CD4-positive, alpha-beta memory T cell (primary cell): ENCODE measurements at regions not wholly inside any gene's neighbourhood (a gene's known extent, or its start where the extent isn't known, plus 50 kb on each side); places are given as distances from the start of the nearest gene placed in this dataset.
"Not testable (repeated sequence)": the region's sequence is repeated elsewhere in the genome, so short reads cannot be mapped to it uniquely, and the experiment has no call there.

ENCODE experiments used
- CTCF ChIA-PET: fragments of 350-600 bp; sonication (Branson Sonifier 250); formaldehyde crosslinking; loops from one replicate; lab custom pipeline; 2021; ENCODE audit warnings: inconsistent platforms; ENCODE audit not compliant: partially characterized antibody; lab: Charles Lee
- POLR2A ChIA-PET: fragments of 350-600 bp; sonication (Branson Sonifier 250); formaldehyde crosslinking; loops from one replicate; lab custom pipeline; 2021; ENCODE audit not compliant: partially characterized antibody; lab: Charles Lee
- DNase-seq, 5 donors: peaks; one replicate each; pipeline versions ENCODE4 v3.0.0 to v3.0.0-alpha.2; 2020 to 2022; ENCODE audit warnings: mixed read lengths in 1 of 5
- H3K27ac ChIP-seq: one replicate; pipeline ENCODE4 v1.7.0; 2013; ENCODE audit warnings: low read depth, low read length
- H3K27me3 ChIP-seq: 2 replicates; pipeline ENCODE4 v1.7.0; 2013; ENCODE audit warnings: mild to moderate bottlenecking, low read length, moderate library complexity; ENCODE audit not compliant: insufficient read depth
- H3K36me3 ChIP-seq: 2 replicates; pipeline ENCODE4 v1.7.0; 2013; ENCODE audit warnings: mild to moderate bottlenecking, low read length, moderate library complexity; ENCODE audit not compliant: insufficient read depth
- H3K4me1 ChIP-seq: 2 replicates; pipeline ENCODE4 v1.7.0; 2013; ENCODE audit warnings: mild to moderate bottlenecking, low read length, moderate library complexity; ENCODE audit not compliant: insufficient read depth
- H3K4me3 ChIP-seq, 2 donors: one replicate each; pipeline ENCODE4 v1.7.0; 2013; ENCODE audit warnings: low read length in 2 of 2, mild to moderate bottlenecking in 1 of 2
- H3K9me3 ChIP-seq, 2 donors: one replicate each; pipeline ENCODE4 v1.7.0; 2013; ENCODE audit warnings: low read length in 2 of 2, control low read depth in 1 of 2; ENCODE audit not compliant: control insufficient read depth in 1 of 2
- H3K27ac Mint-ChIP-seq, 7 donors: one replicate each; pipeline ENCODE4 v1.8.0; 2020 to 2021; ENCODE audit warnings: mixed read lengths in 7 of 7, mild to moderate bottlenecking in 6 of 7, inconsistent platforms in 3 of 7, moderate library complexity in 3 of 7
- H3K27me3 Mint-ChIP-seq, 2 donors: one replicate each; pipeline ENCODE4 v1.8.0; 2020 to 2021; ENCODE audit warnings: mixed read lengths in 2 of 2
- H3K36me3 Mint-ChIP-seq, 2 donors: one replicate each; pipeline ENCODE4 v1.8.0; 2020 to 2021; ENCODE audit warnings: mixed read lengths in 2 of 2, inconsistent platforms in 1 of 2, mild to moderate bottlenecking in 1 of 2
- H3K4me1 Mint-ChIP-seq, 4 donors: one replicate each; pipeline ENCODE4 v1.8.0; 2020 to 2021; ENCODE audit warnings: mixed read lengths in 4 of 4, mild to moderate bottlenecking in 1 of 4
- H3K4me3 Mint-ChIP-seq, 8 donors: one replicate each; pipeline ENCODE4 v1.8.0; 2020 to 2021; ENCODE audit warnings: mixed read lengths in 8 of 8, mild to moderate bottlenecking in 7 of 8, moderate library complexity in 6 of 8, inconsistent platforms in 3 of 8
- H3K9me3 Mint-ChIP-seq, 8 donors: one replicate each; pipeline ENCODE4 v1.8.0; 2020 to 2021; ENCODE audit warnings: mixed read lengths in 8 of 8, mild to moderate bottlenecking in 5 of 8, inconsistent platforms in 3 of 8, moderate library complexity in 1 of 8
- intact Hi-C: fragments of 100-400 bp; cut with micrococcal nuclease; formaldehyde crosslinking; loops from one replicate; pipeline ENCODE4 v1.15.1; 2023

- no peaks in the 10 kb centered on the region for H3K9me3 ChIP-seq
- H3K27me3 Mint-ChIP-seq = no peaks in the 10 kb centered on the region
- H3K4me1 Mint-ChIP-seq = no peaks in the 10 kb centered on the region
- H3K36me3 Mint-ChIP-seq = no peaks in the 10 kb centered on the region
- no peak overlapping the region for H3K4me3 Mint-ChIP-seq
- intact Hi-C loops = no loop called here
- H3K27me3 ChIP-seq = no peaks in the 10 kb centered on the region
- H3K4me1 ChIP-seq = no peaks in the 10 kb centered on the region
- ChIA-PET POLR2A (no interaction called here), CTCF (no interaction called here)
- no peak overlapping the region for H3K27ac Mint-ChIP-seq
- H3K4me3 ChIP-seq = no peak overlapping the region
- no peak for DNase-seq
- no peak overlapping the region for H3K27ac ChIP-seq
- H3K9me3 Mint-ChIP-seq = no peaks in the 10 kb centered on the region
- H3K36me3 ChIP-seq = no peaks in the 10 kb centered on the region
Observed at GRCh38 chr2:194819367-194819766, 837.7 kb upstream of the SLC39A10 start.

- intact Hi-C loops = no loop called here
- no peaks in the 10 kb centered on the region for H3K4me1 Mint-ChIP-seq
- POLR2A ChIA-PET = no interaction called here
- Histone ChIP-seq H3K36me3 (no peaks in the 10 kb centered on the region), H3K27ac (no peak overlapping the region), H3K4me3 (no peak overlapping the region), H3K9me3 (no peaks in the 10 kb centered on the region), H3K4me1 (no peaks in the 10 kb centered on the region), H3K27me3 (no peaks in the 10 kb centered on the region)
- H3K4me3 Mint-ChIP-seq = no peak overlapping the region
- CTCF ChIA-PET = no interaction called here
- DNase-seq = no peak
- no peaks in the 10 kb centered on the region for H3K36me3 Mint-ChIP-seq
- no peaks in the 10 kb centered on the region for H3K27me3 Mint-ChIP-seq
- no peaks in the 10 kb centered on the region for H3K9me3 Mint-ChIP-seq
- H3K27ac Mint-ChIP-seq = no peak overlapping the region
Observed at GRCh38 chr2:194815475-194815874, 841.6 kb upstream of the SLC39A10 start.

- H3K36me3 ChIP-seq = no peaks in the 10 kb centered on the region
- POLR2A ChIA-PET = no interaction called here
- DNase-seq = no peak
- Mint-ChIP-seq H3K27ac (no peak overlapping the region), H3K27me3 (no peaks in the 10 kb centered on the region), H3K4me3 (no peak overlapping the region), H3K9me3 (peaks cover 0 to 8% (median 1%) of the 10 kb centered on the region in 8 donors), H3K4me1 (no peaks in the 10 kb centered on the region), H3K36me3 (peaks cover 0 to 1% of the 10 kb centered on the region in 2 donors)
- H3K27ac ChIP-seq = no peak overlapping the region
- H3K27me3 ChIP-seq = no peaks in the 10 kb centered on the region
- CTCF ChIA-PET = no interaction called here
- intact Hi-C loops = no loop called here
- H3K9me3 ChIP-seq = no peaks in the 10 kb centered on the region
- H3K4me3 ChIP-seq = no peak overlapping the region
- no peaks in the 10 kb centered on the region for H3K4me1 ChIP-seq
Observed at GRCh38 chr2:194802589-194802988, 854.4 kb upstream of the SLC39A10 start.

GRCh38 chr2:194787071-194787470, 870.0 kb upstream of the SLC39A10 start:
- H3K27me3 Mint-ChIP-seq, H3K4me3 Mint-ChIP-seq: not testable (repeated sequence)

GRCh38 chr2:194771394-194771793, 885.6 kb upstream of the SLC39A10 start:
- CTCF ChIA-PET, H3K4me1 Mint-ChIP-seq, H3K36me3 ChIP-seq, H3K4me1 ChIP-seq, H3K4me3 Mint-ChIP-seq, H3K27me3 ChIP-seq, POLR2A ChIA-PET, H3K27ac ChIP-seq, H3K27me3 Mint-ChIP-seq, intact Hi-C loops, H3K4me3 ChIP-seq, H3K36me3 Mint-ChIP-seq, H3K9me3 ChIP-seq, H3K27ac Mint-ChIP-seq, DNase-seq: not testable (repeated sequence)
- peaks cover 0 to 13% (median 5%) of the 10 kb centered on the region in 8 donors for H3K9me3 Mint-ChIP-seq

More at GRCh38 chr2:194787071-194787470, 870.0 kb upstream of the SLC39A10 start:
- H3K9me3 Mint-ChIP-seq, H3K36me3 Mint-ChIP-seq, H3K27me3 ChIP-seq, CTCF ChIA-PET, intact Hi-C loops, H3K27ac Mint-ChIP-seq, H3K4me1 ChIP-seq, H3K36me3 ChIP-seq, H3K4me3 ChIP-seq, H3K27ac ChIP-seq, DNase-seq, H3K9me3 ChIP-seq, POLR2A ChIA-PET, H3K4me1 Mint-ChIP-seq: not testable (repeated sequence)

- intact Hi-C loops = no loop called here
- Histone ChIP-seq H3K27ac (no peak overlapping the region), H3K9me3 (no peaks in the 10 kb centered on the region), H3K4me3 (no peak overlapping the region), H3K4me1 (no peaks in the 10 kb centered on the region), H3K36me3 (no peaks in the 10 kb centered on the region), H3K27me3 (no peaks in the 10 kb centered on the region)
- no peaks in the 10 kb centered on the region for H3K4me1 Mint-ChIP-seq
- ChIA-PET POLR2A (no interaction called here), CTCF (no interaction called here)
- no peak overlapping the region for H3K4me3 Mint-ChIP-seq
- no peak overlapping the region for H3K27ac Mint-ChIP-seq
- H3K36me3 Mint-ChIP-seq = no peaks in the 10 kb centered on the region
- H3K9me3 Mint-ChIP-seq = peaks cover 0 to 13% (median 5%) of the 10 kb centered on the region in 8 donors
- DNase-seq = no peak
- no peaks in the 10 kb centered on the region for H3K27me3 Mint-ChIP-seq
Observed at GRCh38 chr2:194769030-194769429, 888.0 kb upstream of the SLC39A10 start.

GRCh38 chr2:194765723-194766122, 891.3 kb upstream of the SLC39A10 start:
- Histone ChIP-seq H3K27ac (no peak overlapping the region), H3K36me3 (no peaks in the 10 kb centered on the region), H3K27me3 (no peaks in the 10 kb centered on the region), H3K4me1 (no peaks in the 10 kb centered on the region), H3K9me3 (no peaks in the 10 kb centered on the region), H3K4me3 (no peak overlapping the region)
- intact Hi-C loops = no loop called here
- H3K9me3 Mint-ChIP-seq = peaks cover 0 to 6% (median 0%) of the 10 kb centered on the region in 8 donors
- POLR2A ChIA-PET = no interaction called here
- H3K4me1 Mint-ChIP-seq = no peaks in the 10 kb centered on the region
- H3K27me3 Mint-ChIP-seq = no peaks in the 10 kb centered on the region
- DNase-seq = no peak
- CTCF ChIA-PET = no interaction called here
- H3K27ac Mint-ChIP-seq = no peak overlapping the region
- no peaks in the 10 kb centered on the region for H3K36me3 Mint-ChIP-seq
- no peak overlapping the region for H3K4me3 Mint-ChIP-seq

- H3K27ac Mint-ChIP-seq = no peak overlapping the region
- intact Hi-C loops = no loop called here
- POLR2A ChIA-PET = no interaction called here
- CTCF ChIA-PET = no interaction called here
- DNase-seq = no peak
- no peak overlapping the region for H3K4me3 ChIP-seq
- H3K9me3 ChIP-seq = no peaks in the 10 kb centered on the region
- no peaks in the 10 kb centered on the region for H3K36me3 ChIP-seq
- H3K27ac ChIP-seq = no peak overlapping the region
- peaks cover 0 to 4% of the 10 kb centered on the region in 2 donors for H3K27me3 Mint-ChIP-seq
- H3K9me3 Mint-ChIP-seq = no peaks in the 10 kb centered on the region
- no peaks in the 10 kb centered on the region for H3K4me1 ChIP-seq
- no peaks in the 10 kb centered on the region for H3K27me3 ChIP-seq
- no peaks in the 10 kb centered on the region for H3K36me3 Mint-ChIP-seq
- H3K4me1 Mint-ChIP-seq = no peaks in the 10 kb centered on the region
- H3K4me3 Mint-ChIP-seq = no peak overlapping the region
Observed at GRCh38 chr2:194750926-194751325, 906.1 kb upstream of the SLC39A10 start.
